ENCODE measurements at regions not wholly inside any gene's neighbourhood (a gene's known extent, or its start where the extent isn't known, plus 50 kb on each side); places are given as distances from the start of the nearest gene placed in this dataset.
A peak's percentile ranks its signal among the peaks of the same experiment; 100 is the strongest.
"Not testable (repeated sequence)": the region's sequence is repeated elsewhere in the genome, so short reads cannot be mapped to it uniquely, and the experiment has no call there.

GRCh38 chr1:101428562-101428961 is 191.7 kb downstream of the S1PR1 start:
- DNase-seq = no peak

- no peak for DNase-seq
Measured at GRCh38 chr1:101431956-101432510, 195.2 kb downstream of the S1PR1 start.

DNA sequence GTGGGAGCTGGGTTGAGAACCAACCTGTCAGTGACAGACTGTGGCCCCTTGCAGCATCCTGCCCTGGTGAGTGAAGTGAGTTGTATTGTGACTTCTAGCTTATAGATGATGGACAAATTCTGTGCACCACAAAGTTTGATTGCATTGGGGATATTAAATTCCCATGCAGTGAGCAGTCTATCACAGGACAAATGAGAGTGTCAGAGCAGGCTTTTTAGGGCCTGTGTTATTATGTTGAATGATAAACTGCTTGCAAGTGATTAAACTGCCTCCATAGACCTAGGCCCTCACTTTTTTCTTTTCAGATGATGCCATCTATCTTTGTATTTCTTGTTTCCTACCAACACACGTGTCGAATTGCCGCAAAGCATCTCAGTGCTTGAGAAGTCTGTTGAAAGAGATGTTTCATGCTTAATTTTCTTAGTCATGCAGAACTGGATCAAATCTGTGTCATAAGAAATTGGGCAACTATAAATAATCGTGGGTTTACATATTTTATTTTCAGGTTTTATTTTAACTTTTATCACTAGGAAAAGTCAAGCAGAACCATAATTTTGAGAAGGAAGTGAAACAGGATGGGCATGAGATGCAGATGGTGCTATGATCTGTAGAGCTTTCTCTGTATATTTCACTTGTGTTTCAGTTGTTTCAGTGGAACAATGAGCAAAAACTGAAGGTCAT is 199.2 kb downstream of the S1PR1 start:
- DNase-seq = no peak

DNA sequence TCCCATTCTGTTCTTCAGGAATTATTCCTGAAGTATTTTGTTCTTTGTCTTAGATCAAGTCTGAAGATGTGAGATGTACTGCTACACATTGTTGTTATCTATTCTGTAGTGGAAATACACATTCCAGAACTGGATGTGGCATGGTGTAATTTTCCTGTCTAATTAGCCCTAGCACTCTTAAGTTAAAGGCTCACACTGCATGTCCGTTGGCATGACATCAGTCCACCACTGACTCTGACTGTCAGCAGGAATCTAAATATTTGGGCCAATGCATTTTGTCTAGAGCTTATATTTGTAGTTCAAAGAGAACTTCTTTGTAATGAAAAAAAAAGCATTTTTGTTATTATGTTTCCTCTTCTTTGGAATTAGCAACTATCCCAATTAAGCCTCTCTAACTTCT is 201.0 kb downstream of the S1PR1 start:
- no peak for DNase-seq

DNA sequence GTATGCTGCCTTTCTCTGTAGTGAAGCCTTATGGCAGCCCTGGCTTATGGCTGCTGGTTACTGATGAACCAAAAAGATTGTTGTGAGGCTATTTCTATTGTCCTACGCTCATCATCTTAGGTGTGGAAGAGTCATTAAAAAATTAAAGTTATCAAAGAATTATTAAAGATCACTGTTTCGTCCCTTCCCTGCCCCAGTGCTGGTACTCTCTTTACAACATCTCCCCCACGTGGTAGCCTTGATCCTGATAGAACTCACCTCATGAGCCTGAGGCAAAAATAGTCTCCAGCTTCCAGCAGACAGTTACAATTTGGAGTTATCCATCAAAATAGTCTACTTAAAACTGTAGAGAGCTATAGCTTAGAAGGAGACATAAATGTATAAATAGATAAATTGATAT is 201.5 kb downstream of the S1PR1 start:
- DNase-seq = no peak

- no peak for DNase-seq
Measured at GRCh38 chr1:101440485-101440884, 203.7 kb downstream of the S1PR1 start.

DNA sequence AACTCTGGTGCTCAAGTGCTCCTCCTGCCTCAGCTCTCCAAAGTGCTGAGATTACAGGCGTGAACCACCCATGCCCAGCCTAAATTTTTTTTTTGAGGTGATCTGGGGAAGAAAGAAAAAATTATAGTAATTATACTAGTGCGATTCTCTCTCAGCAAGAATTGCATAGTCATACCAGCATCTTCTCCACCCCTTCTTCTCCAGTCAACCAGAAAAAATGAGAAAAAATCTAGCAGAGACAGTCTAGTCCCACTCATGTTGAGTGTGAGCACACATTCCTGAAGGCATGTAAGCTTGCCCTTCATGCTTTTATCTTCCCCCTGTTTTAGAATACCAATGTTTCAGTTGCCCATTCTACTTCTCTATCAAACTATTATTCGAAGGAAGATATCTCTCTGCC is 207.6 kb downstream of the S1PR1 start:
- no peak for DNase-seq

DNA sequence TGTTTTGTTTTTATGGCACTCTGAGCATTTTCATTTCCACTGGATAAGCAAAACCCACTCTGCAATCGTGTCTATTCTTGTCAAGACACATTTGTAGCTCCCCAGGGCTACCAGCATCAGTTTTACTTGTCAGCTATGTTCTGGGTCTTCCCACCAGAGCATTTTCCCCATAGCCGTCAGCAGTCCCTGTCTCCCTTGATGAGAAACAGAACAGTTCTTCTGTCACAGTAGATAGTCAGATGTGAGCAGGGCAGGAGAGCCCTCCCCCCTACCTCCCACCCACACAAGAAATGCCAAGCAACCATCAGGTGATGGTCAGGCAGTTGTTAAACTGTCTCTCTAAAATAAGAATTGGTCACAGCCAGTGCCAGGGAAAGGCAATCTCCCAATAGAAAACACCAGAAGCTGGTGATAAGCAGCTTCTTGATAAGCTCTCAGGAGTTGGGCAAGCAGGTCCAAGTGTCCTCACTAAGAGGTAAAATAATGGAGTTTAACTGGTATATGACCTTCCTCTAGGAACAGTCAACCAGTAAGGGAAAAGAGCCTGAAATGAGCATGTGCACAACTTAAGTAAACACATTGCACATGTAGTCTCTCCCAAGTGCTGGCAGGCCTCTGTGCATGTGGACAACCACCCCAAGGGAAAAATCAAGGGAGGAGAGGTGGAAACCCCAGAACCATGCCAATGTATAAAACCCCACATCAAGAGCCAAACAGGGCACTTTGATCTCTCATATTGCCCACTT is 208.2 kb downstream of the S1PR1 start:
- DNase-seq = no peak

DNA sequence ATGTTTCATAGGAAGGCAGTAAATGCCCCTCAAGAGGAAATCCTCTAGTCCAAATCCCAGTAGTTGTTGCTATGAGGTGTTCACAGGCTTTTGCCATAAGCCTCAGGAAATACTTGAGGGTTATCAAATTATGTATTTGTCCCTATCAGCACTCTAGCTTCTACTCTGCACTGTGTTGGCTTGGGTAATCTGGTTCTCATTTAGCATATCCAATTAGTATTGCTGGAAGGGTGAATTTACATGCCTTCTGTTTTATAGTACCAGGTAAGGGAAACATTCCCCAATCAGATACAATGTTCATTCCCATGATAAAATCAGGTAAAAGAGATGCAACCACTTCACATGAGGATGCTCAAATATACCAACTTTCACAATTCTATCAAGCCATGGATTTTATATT is 211.2 kb downstream of the S1PR1 start:
- DNase-seq = no peak

DNA sequence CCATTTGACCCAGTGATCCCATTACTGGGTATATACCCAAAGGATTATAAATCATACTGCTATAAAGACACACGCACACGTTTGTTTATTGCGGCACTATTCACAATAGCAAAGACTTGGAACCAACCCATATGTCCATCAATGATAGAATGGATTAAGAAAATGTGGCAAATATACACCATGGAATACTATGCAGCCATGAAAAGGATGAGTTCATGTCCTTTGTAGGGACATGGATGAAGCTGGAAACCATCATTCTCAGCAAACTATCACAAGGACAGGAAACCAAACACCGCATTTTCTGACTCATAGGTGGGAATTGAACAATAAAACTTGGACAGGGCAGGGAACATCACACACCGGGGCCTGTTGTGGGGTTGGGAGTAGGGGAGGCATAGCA is 213.9 kb downstream of the S1PR1 start:
- DNase-seq = not testable (repeated sequence)

GRCh38 chr1:101451888-101452287 is 215.1 kb downstream of the S1PR1 start:
- no peak for DNase-seq

GRCh38 chr1:101452825-101453224 is 216.0 kb downstream of the S1PR1 start:
- DNase-seq = no peak

GRCh38 chr1:101453844-101454243 is 217.0 kb downstream of the S1PR1 start:
- no peak for DNase-seq

- no peak for DNase-seq
Measured at GRCh38 chr1:101455166-101455565, 218.3 kb downstream of the S1PR1 start.

DNA sequence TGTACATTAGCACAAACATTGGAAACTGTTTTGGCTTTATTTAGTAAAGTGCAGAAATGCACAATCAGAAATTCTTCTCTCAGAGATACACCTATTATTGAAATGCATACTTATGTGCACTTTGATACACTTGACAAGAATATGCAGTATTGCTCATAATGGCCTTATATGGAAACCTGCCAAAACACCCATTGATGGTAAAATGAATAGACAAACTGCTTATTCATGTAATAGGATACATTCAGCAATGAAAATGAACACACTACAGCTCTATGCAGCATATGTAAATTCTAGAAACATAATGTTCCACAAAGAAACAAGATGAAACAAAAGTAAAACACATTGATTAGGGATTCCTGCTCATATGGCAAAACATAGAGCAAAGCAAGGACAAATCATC is 223.9 kb downstream of the S1PR1 start:
- DNase-seq = no peak

- no peak for DNase-seq
Measured at GRCh38 chr1:101463195-101463594, 226.4 kb downstream of the S1PR1 start.

- no peak for DNase-seq
Measured at GRCh38 chr1:101465941-101466340, 229.1 kb downstream of the S1PR1 start.

- DNase-seq = peak; percentile 3
Measured at GRCh38 chr1:101474039-101474665, 237.3 kb downstream of the S1PR1 start.

- DNase-seq = no peak
Measured at GRCh38 chr1:101476541-101476940, 239.7 kb downstream of the S1PR1 start.

DNA sequence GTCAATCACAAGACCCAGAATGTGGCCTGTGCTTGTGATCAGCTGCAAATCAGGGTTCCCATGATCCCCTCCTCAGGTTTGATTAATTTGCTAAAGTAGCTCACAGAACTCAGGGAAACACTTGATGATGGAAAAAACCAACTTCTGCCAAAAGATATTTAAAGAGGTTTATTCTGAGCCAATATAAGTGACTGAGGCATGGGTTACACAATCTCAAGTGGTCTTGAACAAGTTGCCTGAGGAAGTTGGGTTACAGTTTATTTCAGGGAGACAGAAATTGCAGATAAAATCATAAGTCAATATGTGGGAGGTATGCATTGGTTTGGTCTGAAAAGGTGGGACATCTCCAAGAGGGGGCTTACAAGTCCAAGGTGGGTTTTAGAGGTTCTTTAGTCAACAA is 243.1 kb downstream of the S1PR1 start:
- no peak for DNase-seq

GRCh38 chr1:101482306-101482705 is 245.5 kb downstream of the S1PR1 start:
- DNase-seq = no peak

- no peak for DNase-seq
Measured at GRCh38 chr1:101483982-101484688, 247.3 kb downstream of the S1PR1 start.

DNA sequence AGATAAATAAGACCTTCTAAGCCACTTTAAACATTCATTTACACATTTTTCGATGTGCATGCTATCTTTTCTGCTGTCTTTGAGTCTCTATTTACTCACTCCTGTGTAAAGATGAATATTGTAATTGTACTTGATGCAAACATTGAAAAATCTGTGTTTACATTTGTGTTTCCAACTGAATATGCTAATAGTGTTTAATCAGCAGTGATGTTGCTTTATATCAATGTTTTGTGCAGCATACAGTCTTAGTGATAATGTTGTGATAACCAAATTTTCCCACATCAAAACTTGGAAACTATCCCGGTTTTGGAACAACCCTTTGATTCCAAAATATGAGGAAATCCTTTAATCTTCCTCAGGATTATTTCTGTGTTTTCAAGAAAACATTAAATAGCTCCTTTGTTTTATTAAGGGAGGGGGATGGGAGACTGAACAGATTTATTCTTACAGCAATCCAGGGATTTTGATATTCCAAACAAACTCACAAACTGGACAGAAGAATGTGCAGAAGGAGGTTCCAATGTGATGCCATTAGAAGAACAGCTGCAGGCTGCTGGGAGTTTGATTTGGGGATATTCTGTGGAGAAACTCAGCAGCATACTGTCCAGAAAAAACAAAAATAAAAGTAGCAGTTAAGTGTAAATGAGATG is 248.0 kb downstream of the S1PR1 start:
- no peak for DNase-seq
